Right atrium auricular region (tissue), 2 donors: ENCODE measurements at regions not wholly inside any gene's neighbourhood (a gene's known extent, or its start where the extent isn't known, plus 50 kb on each side); places are given as distances from the start of the nearest gene placed in this dataset.
A peak's percentile ranks its signal among the peaks of the same experiment; 100 is the strongest.

Source experiments
- DNase-seq: peaks from one replicate; pipeline ENCODE4 v3.0.0-alpha.2; 2019; ENCODE audit warnings: low spot score
- H3K27ac ChIP-seq, 2 donors: fragments of 200-600 bp; sonication (generic); 1 replicate in 1 of 2; 2 replicates in 1 of 2; pipeline ENCODE4 v1.5.1; 2016 to 2019
- H3K27me3 ChIP-seq, 2 donors: fragments of 200-600 bp; sonication (generic); one replicate each; pipeline versions ENCODE4 v1.5.1 to v1.6.0; 2017 to 2019
- H3K36me3 ChIP-seq: fragments of 200-600 bp; sonication (generic); one replicate; pipeline ENCODE4 v1.5.1; 2016
- H3K4me1 ChIP-seq, 2 donors: fragments of 200-600 bp; sonication (generic); one replicate each; pipeline versions ENCODE4 v1.5.1 to v1.6.0; 2017 to 2019
- H3K4me3 ChIP-seq, 2 donors: fragments of 200-600 bp; sonication (generic); 1 replicate in 1 of 2; 2 replicates in 1 of 2; pipeline ENCODE4 v1.5.1; 2017 to 2019; ENCODE audit warnings: mild to moderate bottlenecking in 1 of 2, moderate library complexity in 1 of 2
- H3K9me3 ChIP-seq, 2 donors: fragments of 200-600 bp; sonication (generic); one replicate each; pipeline ENCODE4 v1.5.1; 2019
- TF ChIP-seq, protein P1 (sequence below), 2 donors: fragments of 200-600 bp; sonication (generic); IDR thresholded peaks; one replicate each; pipeline ENCODE4 v1.5.1; 2019; ENCODE audit warnings: antibody characterized with exemption in 2 of 2

DNA sequence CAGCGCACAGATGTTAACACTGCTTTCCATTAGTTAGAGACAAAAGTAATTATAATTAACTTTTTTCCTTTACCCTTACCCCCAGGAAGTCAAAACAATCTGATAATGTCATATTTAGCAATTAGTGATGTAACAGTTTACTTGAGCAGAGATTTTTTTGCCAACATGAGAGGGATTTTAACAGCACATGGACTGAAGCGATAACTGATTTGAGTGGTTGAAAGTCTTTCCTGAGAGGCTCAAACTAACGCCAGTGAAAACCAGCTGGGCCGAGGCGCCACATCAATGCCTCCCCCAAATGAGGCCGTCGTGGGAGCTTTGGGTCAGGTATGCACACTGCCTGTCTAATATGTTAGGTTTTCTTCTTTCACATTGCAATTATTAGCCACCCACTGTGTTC, 469.9 kb upstream of the SMIM21 start:
- Histone ChIP-seq H3K9me3 (no peaks in the 10 kb centered on the region), H3K4me3 (no peak overlapping the region), H3K4me1 (no peaks in the 10 kb centered on the region), H3K27me3 (no peaks in the 10 kb centered on the region), H3K36me3 (no peaks in the 10 kb centered on the region), H3K27ac (no peak overlapping the region)
- no peak for DNase-seq
- TF ChIP-seq, protein P1, sequence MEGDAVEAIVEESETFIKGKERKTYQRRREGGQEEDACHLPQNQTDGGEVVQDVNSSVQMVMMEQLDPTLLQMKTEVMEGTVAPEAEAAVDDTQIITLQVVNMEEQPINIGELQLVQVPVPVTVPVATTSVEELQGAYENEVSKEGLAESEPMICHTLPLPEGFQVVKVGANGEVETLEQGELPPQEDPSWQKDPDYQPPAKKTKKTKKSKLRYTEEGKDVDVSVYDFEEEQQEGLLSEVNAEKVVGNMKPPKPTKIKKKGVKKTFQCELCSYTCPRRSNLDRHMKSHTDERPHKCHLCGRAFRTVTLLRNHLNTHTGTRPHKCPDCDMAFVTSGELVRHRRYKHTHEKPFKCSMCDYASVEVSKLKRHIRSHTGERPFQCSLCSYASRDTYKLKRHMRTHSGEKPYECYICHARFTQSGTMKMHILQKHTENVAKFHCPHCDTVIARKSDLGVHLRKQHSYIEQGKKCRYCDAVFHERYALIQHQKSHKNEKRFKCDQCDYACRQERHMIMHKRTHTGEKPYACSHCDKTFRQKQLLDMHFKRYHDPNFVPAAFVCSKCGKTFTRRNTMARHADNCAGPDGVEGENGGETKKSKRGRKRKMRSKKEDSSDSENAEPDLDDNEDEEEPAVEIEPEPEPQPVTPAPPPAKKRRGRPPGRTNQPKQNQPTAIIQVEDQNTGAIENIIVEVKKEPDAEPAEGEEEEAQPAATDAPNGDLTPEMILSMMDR (IDR thresholded peaks at IDR 0.05): no peak

DNA sequence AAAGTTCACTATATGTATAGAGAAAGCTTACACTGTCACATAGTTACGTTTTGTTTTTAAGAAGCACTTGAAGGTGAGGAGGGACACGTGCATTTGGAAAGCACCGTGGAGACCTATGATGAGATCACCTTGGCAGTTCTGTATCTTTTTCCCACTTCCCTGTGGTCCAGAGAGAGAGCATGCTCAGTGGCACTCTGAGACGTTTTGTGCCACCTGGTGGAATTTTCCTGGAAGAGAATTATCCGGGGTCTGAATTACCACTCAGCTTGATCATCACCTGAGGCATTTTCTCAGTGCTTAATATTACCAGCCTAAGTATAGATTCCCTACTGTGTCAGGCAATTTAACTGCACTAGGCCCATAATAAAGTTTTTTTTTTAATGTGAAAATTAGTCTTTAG, 469.4 kb upstream of the SMIM21 start:
- Histone ChIP-seq H3K27me3 (no peaks in the 10 kb centered on the region), H3K4me1 (no peaks in the 10 kb centered on the region), H3K9me3 (no peaks in the 10 kb centered on the region), H3K36me3 (no peaks in the 10 kb centered on the region), H3K27ac (no peak overlapping the region), H3K4me3 (no peak overlapping the region)
- TF ChIP-seq, protein P1 (IDR thresholded peaks at IDR 0.05): no peak
- no peak for DNase-seq

DNA sequence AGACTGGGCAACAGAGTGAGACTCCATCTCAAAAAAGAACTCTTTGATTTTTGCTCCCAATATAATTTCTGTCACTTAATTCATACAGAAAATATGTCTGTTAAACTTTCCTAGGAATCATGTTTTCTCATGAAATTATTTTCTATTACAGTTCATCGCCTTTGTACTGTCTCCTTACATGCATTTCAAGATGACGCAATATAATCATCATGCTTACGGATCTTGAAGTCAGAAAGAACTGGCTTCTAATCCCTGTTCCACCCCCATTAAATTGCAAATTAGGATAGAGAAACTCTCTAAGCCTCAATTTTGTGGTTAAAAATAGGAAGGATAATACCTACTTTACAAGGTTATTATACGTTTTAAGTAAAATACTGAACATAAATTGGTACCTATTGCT, 467.6 kb upstream of the SMIM21 start:
- no peak for DNase-seq
- TF ChIP-seq, protein P1 (IDR thresholded peaks at IDR 0.05): no peak
- Histone ChIP-seq H3K27ac (no peak overlapping the region), H3K9me3 (no peaks in the 10 kb centered on the region), H3K36me3 (no peaks in the 10 kb centered on the region), H3K4me3 (no peak overlapping the region), H3K4me1 (no peaks in the 10 kb centered on the region), H3K27me3 (no peaks in the 10 kb centered on the region)

DNA sequence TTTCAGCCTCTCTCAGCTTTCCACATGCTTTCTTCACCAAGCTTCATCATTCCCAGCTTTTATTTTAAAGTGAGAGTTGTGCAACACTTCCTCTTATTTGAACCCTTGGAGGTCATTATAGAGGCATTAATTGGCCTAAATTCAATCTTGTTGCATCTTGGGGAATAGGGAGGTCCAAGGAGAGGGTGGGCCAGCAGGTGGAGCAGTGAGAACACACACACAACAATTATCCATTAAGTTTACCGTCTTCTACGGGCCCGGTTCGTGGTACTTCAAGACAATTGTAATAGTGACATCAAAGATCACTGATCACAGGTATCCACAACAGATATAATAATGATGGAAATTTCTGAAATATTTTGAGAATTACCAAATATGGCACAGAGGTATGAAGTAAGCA, 457.2 kb upstream of the SMIM21 start:
- Histone ChIP-seq H3K9me3 (peaks cover 0 to 4% of the 10 kb centered on the region in 2 donors), H3K27me3 (no peaks in the 10 kb centered on the region), H3K4me1 (no peaks in the 10 kb centered on the region), H3K36me3 (no peaks in the 10 kb centered on the region), H3K4me3 (no peak overlapping the region), H3K27ac (no peak overlapping the region)
- DNase-seq: no peak
- TF ChIP-seq, protein P1 (IDR thresholded peaks at IDR 0.05): peak in 1 of 2 donors; percentile 50

DNA sequence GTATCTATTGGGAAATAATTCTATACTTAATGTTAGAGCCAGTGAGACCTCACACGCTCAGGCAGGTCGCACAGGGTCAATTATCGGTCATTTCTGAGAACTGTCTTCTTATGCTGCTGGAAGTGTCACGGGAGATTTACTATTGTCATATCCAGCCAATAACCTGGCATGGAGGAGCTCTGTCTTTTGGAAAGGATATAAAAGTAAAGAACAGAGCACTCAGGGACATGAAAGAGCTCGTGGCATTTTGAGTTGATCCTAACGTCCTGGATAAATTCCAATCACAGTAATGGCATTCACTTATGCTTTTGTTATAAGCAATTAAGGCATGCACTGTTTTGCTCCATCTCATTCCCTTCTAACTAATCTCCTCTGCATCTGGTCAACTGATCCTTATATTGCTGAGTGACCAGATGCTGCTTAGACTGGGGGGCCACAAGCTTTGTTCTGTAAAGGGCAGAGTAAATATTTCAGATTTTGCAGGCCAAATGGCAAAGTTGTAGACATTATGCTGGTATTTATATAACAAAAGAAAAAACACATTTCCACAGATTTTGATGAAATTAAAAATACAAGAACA, 453.5 kb upstream of the SMIM21 start:
- no peak for DNase-seq
- Histone ChIP-seq H3K4me3 (no peak overlapping the region), H3K4me1 (no peaks in the 10 kb centered on the region), H3K36me3 (no peaks in the 10 kb centered on the region), H3K27ac (no peak overlapping the region), H3K27me3 (no peaks in the 10 kb centered on the region), H3K9me3 (peaks cover 0 to 10% of the 10 kb centered on the region in 2 donors)
- TF ChIP-seq, protein P1 (IDR thresholded peaks at IDR 0.05): no peak

DNA sequence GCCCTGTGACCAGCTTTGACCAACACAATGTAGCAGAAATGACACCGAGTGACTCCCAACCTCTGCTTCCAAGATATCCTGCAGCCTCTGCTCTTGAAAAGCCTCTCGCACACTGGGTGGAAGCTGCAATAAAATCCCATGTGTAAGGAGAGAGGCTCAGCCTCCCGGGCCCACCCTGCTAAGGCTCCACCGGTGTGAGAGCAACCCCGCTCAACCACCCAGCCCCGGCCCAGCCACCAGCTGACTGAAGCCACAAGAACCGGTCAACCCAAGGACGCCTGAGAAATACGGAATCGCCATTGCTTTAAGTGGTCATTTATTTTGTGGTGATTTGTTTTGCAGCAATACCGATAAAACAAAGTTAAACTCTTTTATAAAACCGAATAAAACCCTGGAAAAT, 452.8 kb upstream of the SMIM21 start:
- Histone ChIP-seq H3K36me3 (no peaks in the 10 kb centered on the region), H3K4me1 (no peaks in the 10 kb centered on the region), H3K4me3 (no peak overlapping the region), H3K9me3 (peaks cover 0 to 10% of the 10 kb centered on the region in 2 donors), H3K27me3 (no peaks in the 10 kb centered on the region), H3K27ac (no peak overlapping the region)
- DNase-seq: no peak
- TF ChIP-seq, protein P1 (IDR thresholded peaks at IDR 0.05): no peak
